Adrenal gland (tissue), 9 donors: ENCODE measurements at regions not wholly inside any gene's neighbourhood (a gene's known extent, or its start where the extent isn't known, plus 50 kb on each side); places are given as distances from the start of the nearest gene placed in this dataset.

ENCODE experiments used
- DNase-seq, 7 donors: peaks; one replicate each; pipeline ENCODE4 v3.0.0-alpha.2; 2019 to 2020
- H3K27ac ChIP-seq, 5 donors: fragments of 200-600 bp; sonication (generic) in 4 of 5; 1 replicate in 3 of 5; 2 replicates in 2 of 5; pipeline versions ENCODE4 v1.5.1 to v1.8.0; 2016 to 2020; ENCODE audit warnings: mild to moderate bottlenecking in 1 of 5
- H3K27me3 ChIP-seq: fragments of 200-600 bp; 2 replicates; pipeline ENCODE4 v1.8.0; 2021
- H3K36me3 ChIP-seq, 2 donors: fragments of 200-600 bp; replicated peaks in 1 of 2; 1 replicate in 1 of 2; 2 replicates in 1 of 2; pipeline versions ENCODE4 v1.5.1 to v1.8.0; 2018 to 2022
- H3K4me1 ChIP-seq, 2 donors: fragments of 200-600 bp; replicated peaks in 1 of 2; 1 replicate in 1 of 2; 2 replicates in 1 of 2; pipeline versions ENCODE4 v1.5.1 to v1.8.0; 2018 to 2021
- H3K4me3 ChIP-seq, 4 donors: fragments of 200-600 bp; sonication (generic) in 3 of 4; one replicate each; pipeline ENCODE4 v1.5.1; 2016 to 2018
- H3K9me3 ChIP-seq, 3 donors: fragments of 200-600 bp; sonication (generic) in 1 of 3; replicated peaks in 1 of 3; 1 replicate in 2 of 3; 2 replicates in 1 of 3; pipeline versions ENCODE4 v1.5.1 to v1.8.0; 2016 to 2021
- CTCF ChIP-seq, 6 experiments: fragments of 450-650 bp in 4 of 6; fragments of 200-600 bp in 2 of 6; sonication (generic) in 1 of 6; IDR thresholded peaks; 1 replicate in 5 of 6; 2 replicates in 1 of 6; pipeline versions ENCODE4 v1.5.1 to v1.8.0; 2016 to 2021; ENCODE audit warnings: antibody characterized with exemption in 6 of 6, mild to moderate bottlenecking in 2 of 6, moderate library complexity in 1 of 6
- POLR2A ChIP-seq, 2 donors: fragments of 450-650 bp; IDR thresholded peaks; one replicate each; pipeline ENCODE4 v1.6.1; 2017; ENCODE audit warnings: antibody characterized with exemption in 2 of 2, mild to moderate bottlenecking in 2 of 2, moderate library complexity in 1 of 2
- WGBS, 4 donors: extraction: QIAGEN DNeasy Blood & Tissue Kit in 2 of 4; methylation state at CpG; one replicate each; pipeline versions ENCODE4 v1.1.5 to v1.1.7; 2013 to 2017; 5-methylcytosine and 5-hydroxymethylcytosine counted together
- intact Hi-C, 2 donors: fragments of 100-400 bp; cut with DNase I; formaldehyde crosslinking; loops; one replicate each; pipeline versions ENCODE4 v1.14.1 to v1.15.0; 2022 to 2023
- donor health status: healthy with polysubstance abuse.
- donor health status: Bipolar disorder and iron deficiency.
- donor health status: DM: yes; HTN: yes; CAD: no.
- donor health status: DM: no; HTN: no; CAD: no.
- donor health status: DM: no; HTN: no; CAD: no.

- H3K27ac ChIP-seq: no peak overlapping the region
- H3K27me3 ChIP-seq: no peaks in the 10 kb centered on the region
- WGBS, 4 donors: 75 to 84% (median 81%) methylated on average over 9 of the region's 9 CpGs
- no peak for DNase-seq
- H3K9me3 ChIP-seq: no peaks in the 10 kb centered on the region
- H3K4me1 ChIP-seq: no peaks in the 10 kb centered on the region
- intact Hi-C loops: no loop called here
- H3K4me3 ChIP-seq: no peak overlapping the region
- H3K36me3 ChIP-seq: no peaks in the 10 kb centered on the region
- TF ChIP-seq POLR2A (IDR thresholded peaks at IDR 0.05) (no peak), CTCF (IDR thresholded peaks at IDR 0.05) (no peak)
Measured at GRCh38 chr4:57329279-57329678, 219.1 kb upstream of the IGFBP7 start.

- intact Hi-C loops: no loop called here
- Histone ChIP-seq H3K4me3 (no peak overlapping the region), H3K27ac (no peak overlapping the region), H3K4me1 (no peaks in the 10 kb centered on the region), H3K9me3 (no peaks in the 10 kb centered on the region), H3K36me3 (no peaks in the 10 kb centered on the region), H3K27me3 (no peaks in the 10 kb centered on the region)
- TF ChIP-seq CTCF (IDR thresholded peaks at IDR 0.05) (no peak), POLR2A (IDR thresholded peaks at IDR 0.05) (no peak)
- DNase-seq: no peak
- WGBS, 4 donors: 66 to 74% (median 71%) methylated on average over 4 of the region's 4 CpGs
Measured at GRCh38 chr4:57324673-57325307, 214.6 kb upstream of the IGFBP7 start.

GRCh38 chr4:57320849-57321248 lies 210.7 kb upstream of the IGFBP7 start:
- no peaks in the 10 kb centered on the region for H3K27me3 ChIP-seq
- no peaks in the 10 kb centered on the region for H3K36me3 ChIP-seq
- 53 to 67% (median 58%) methylated on average over 4 of the region's 4 CpGs for WGBS, 4 donors
- no peak for DNase-seq
- intact Hi-C loops: no loop called here
- TF ChIP-seq POLR2A (IDR thresholded peaks at IDR 0.05): no peak
- TF ChIP-seq CTCF (IDR thresholded peaks at IDR 0.05): no peak
- no peaks in the 10 kb centered on the region for H3K9me3 ChIP-seq
- H3K4me3 ChIP-seq: no peak overlapping the region
- no peaks in the 10 kb centered on the region for H3K4me1 ChIP-seq
- no peak overlapping the region for H3K27ac ChIP-seq

- H3K27me3 ChIP-seq: no peaks in the 10 kb centered on the region
- H3K27ac ChIP-seq: no peak overlapping the region
- WGBS, 4 donors: 57 to 74% (median 69%) methylated on average over 3 of the region's 3 CpGs
- H3K9me3 ChIP-seq: no peaks in the 10 kb centered on the region
- H3K4me1 ChIP-seq: no peaks in the 10 kb centered on the region
- H3K36me3 ChIP-seq: no peaks in the 10 kb centered on the region
- TF ChIP-seq POLR2A (IDR thresholded peaks at IDR 0.05) (no peak), CTCF (IDR thresholded peaks at IDR 0.05) (no peak)
- H3K4me3 ChIP-seq: no peak overlapping the region
- intact Hi-C loops: no loop called here
- no peak for DNase-seq
Measured at GRCh38 chr4:57320217-57320616, 210.0 kb upstream of the IGFBP7 start.
